ENCODE measurements at regions not wholly inside any gene's neighbourhood (a gene's known extent, or its start where the extent isn't known, plus 50 kb on each side); places are given as distances from the start of the nearest gene placed in this dataset.
"Not testable (repeated sequence)": the region's sequence is repeated elsewhere in the genome, so short reads cannot be mapped to it uniquely, and the experiment has no call there.

- DNase-seq (ENCODE audit: low read depth in 3 of 3): no peak
Observed at GRCh38 chr6:30832864-30833263, 51.5 kb upstream of the DDR1 start.

- DNase-seq (ENCODE audit: low read depth in 3 of 3): no peak
Observed at GRCh38 chr6:30830438-30830837, 53.9 kb upstream of the DDR1 start.

- no peak for DNase-seq (ENCODE audit: low read depth in 3 of 3)
Observed at GRCh38 chr6:30829639-30830255, 54.6 kb upstream of the DDR1 start.

- DNase-seq (ENCODE audit: low read depth in 3 of 3): no peak
Observed at GRCh38 chr6:30829033-30829432, 55.3 kb upstream of the DDR1 start.

GRCh38 chr6:30828027-30828962 is 56.0 kb upstream of the DDR1 start:
- DNase-seq (ENCODE audit: low read depth in 3 of 3): peak; percentile 78 to 88 (median 81)

GRCh38 chr6:30826961-30827342 is 57.4 kb upstream of the DDR1 start:
- DNase-seq (ENCODE audit: low read depth in 3 of 3): no peak

GRCh38 chr6:30824698-30825097 is 59.6 kb upstream of the DDR1 start:
- no peak for DNase-seq (ENCODE audit: low read depth in 3 of 3)

- DNase-seq (ENCODE audit: low read depth in 3 of 3): no peak
Observed at GRCh38 chr6:30823534-30823865, 60.8 kb upstream of the DDR1 start.

GRCh38 chr6:30821862-30822784 is 62.2 kb upstream of the DDR1 start:
- no peak for DNase-seq (ENCODE audit: low read depth in 3 of 3)

- DNase-seq (ENCODE audit: low read depth in 3 of 3): no peak
Observed at GRCh38 chr6:30820193-30820592, 64.1 kb upstream of the DDR1 start.

- peak in 2 of 3 donors; percentile 65 to 69 for DNase-seq (ENCODE audit: low read depth in 3 of 3)
Observed at GRCh38 chr6:30819297-30819917, 64.9 kb upstream of the DDR1 start.

GRCh38 chr6:30818391-30818841 is 65.9 kb upstream of the DDR1 start:
- no peak for DNase-seq (ENCODE audit: low read depth in 3 of 3)

GRCh38 chr6:30816791-30817739 is 67.3 kb upstream of the DDR1 start:
- no peak for DNase-seq (ENCODE audit: low read depth in 3 of 3)

- not testable (repeated sequence) for DNase-seq (ENCODE audit: low read depth in 3 of 3)
Observed at GRCh38 chr6:30816296-30816695, 68.0 kb upstream of the DDR1 start.

- peak in 1 of 3 donors; percentile 69 for DNase-seq (ENCODE audit: low read depth in 3 of 3)
Observed at GRCh38 chr6:30815041-30815742, 69.1 kb upstream of the DDR1 start.

- DNase-seq (ENCODE audit: low read depth in 3 of 3): no peak
Observed at GRCh38 chr6:30814146-30815040, 69.9 kb upstream of the DDR1 start.

GRCh38 chr6:30813631-30814145 is 69.3 kb upstream of the IER3 start:
- no peak for DNase-seq (ENCODE audit: low read depth in 3 of 3)

GRCh38 chr6:30810813-30811339 is 66.5 kb upstream of the IER3 start:
- peak; percentile 70 to 92 (median 78) for DNase-seq (ENCODE audit: low read depth in 3 of 3)
